ENCODE measurements at regions not wholly inside any gene's neighbourhood (a gene's known extent, or its start where the extent isn't known, plus 50 kb on each side); places are given as distances from the start of the nearest gene placed in this dataset.

DNA sequence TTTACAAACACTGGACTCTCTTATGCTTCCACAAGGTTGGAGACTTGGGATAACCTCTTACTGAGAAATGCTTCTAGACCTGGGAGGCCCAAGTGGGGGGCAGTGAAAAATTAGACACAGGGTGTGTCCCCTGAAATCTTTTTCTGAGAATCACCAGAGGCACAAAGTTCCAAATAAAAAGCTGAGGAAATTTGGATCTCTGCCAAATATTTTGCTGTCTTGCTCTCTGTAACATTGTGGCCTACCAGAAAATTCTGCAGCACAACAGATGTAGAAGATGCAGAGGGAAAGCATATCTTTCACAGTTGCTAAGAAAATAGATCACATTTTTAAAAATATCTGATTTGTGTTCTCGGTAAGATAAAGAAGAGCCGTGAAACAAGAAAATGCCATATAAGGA is 849.4 kb downstream of the CCSER2 start:
- H3K27ac ChIP-seq (ENCODE audit: extremely low read depth, low read depth, low read length): no peak overlapping the region
- ATAC-seq (no peak), FAIRE-seq (no peak), DNase-seq (ENCODE audit: extremely low read depth in 1 of 4, low spot score in 3 of 4) (no peak)
- no peaks in the 10 kb centered on the region for H3K36me3 ChIP-seq (ENCODE audit: control insufficient read depth, insufficient read depth, low read length)
- no peaks in the 10 kb centered on the region for H3K79me2 ChIP-seq (ENCODE audit: control insufficient read depth, insufficient read depth, low read length)
- no peak overlapping the region for H3K4me3 ChIP-seq
- H3K9me1 ChIP-seq (ENCODE audit: control insufficient read depth, insufficient read depth, low read length): no peaks in the 10 kb centered on the region
- in situ Hi-C loops (cut with MboI): no loop called here
- CTCF ChIA-PET (ENCODE audit: low intra/inter-chr PET ratio): no interaction called here
- 0% methylated on average over 2 of the region's 2 CpGs for WGBS (ENCODE audit: insufficient coverage, low coverage, missing lambda C conversion rate)
- H3K4me1 ChIP-seq (replicated peaks in 1 of 2; ENCODE audit: control insufficient read depth in 2 of 2, insufficient read depth in 2 of 2, low read length in 2 of 2): no peaks in the 10 kb centered on the region
- H3K9ac ChIP-seq (ENCODE audit: insufficient read depth in 1 of 2, low read depth in 2 of 2, low read length in 2 of 2): no peak overlapping the region
- intact Hi-C loops (cut with micrococcal nuclease): no loop called here
- no peak overlapping the region for H2AFZ ChIP-seq (ENCODE audit: low read depth, low read length)
- no peak overlapping the region for H3K4me2 ChIP-seq (ENCODE audit: insufficient read depth, low read length)
- H4K20me1 ChIP-seq (replicated peaks; ENCODE audit: control insufficient read depth, insufficient read depth, low read length): no peaks in the 10 kb centered on the region
- H3K27me3 ChIP-seq (ENCODE audit: control insufficient read depth in 2 of 2, insufficient read depth in 2 of 2, low read length in 2 of 2): no peaks in the 10 kb centered on the region
- POLR2A ChIA-PET: no interaction called here
- no TSS peak for BruUV-seq (replicated peaks)
- H3K9me3 ChIP-seq (replicated peaks; ENCODE audit: control insufficient read depth, insufficient read depth, low read depth, low read length): no peaks in the 10 kb centered on the region
- TF ChIP-seq, protein P1, sequence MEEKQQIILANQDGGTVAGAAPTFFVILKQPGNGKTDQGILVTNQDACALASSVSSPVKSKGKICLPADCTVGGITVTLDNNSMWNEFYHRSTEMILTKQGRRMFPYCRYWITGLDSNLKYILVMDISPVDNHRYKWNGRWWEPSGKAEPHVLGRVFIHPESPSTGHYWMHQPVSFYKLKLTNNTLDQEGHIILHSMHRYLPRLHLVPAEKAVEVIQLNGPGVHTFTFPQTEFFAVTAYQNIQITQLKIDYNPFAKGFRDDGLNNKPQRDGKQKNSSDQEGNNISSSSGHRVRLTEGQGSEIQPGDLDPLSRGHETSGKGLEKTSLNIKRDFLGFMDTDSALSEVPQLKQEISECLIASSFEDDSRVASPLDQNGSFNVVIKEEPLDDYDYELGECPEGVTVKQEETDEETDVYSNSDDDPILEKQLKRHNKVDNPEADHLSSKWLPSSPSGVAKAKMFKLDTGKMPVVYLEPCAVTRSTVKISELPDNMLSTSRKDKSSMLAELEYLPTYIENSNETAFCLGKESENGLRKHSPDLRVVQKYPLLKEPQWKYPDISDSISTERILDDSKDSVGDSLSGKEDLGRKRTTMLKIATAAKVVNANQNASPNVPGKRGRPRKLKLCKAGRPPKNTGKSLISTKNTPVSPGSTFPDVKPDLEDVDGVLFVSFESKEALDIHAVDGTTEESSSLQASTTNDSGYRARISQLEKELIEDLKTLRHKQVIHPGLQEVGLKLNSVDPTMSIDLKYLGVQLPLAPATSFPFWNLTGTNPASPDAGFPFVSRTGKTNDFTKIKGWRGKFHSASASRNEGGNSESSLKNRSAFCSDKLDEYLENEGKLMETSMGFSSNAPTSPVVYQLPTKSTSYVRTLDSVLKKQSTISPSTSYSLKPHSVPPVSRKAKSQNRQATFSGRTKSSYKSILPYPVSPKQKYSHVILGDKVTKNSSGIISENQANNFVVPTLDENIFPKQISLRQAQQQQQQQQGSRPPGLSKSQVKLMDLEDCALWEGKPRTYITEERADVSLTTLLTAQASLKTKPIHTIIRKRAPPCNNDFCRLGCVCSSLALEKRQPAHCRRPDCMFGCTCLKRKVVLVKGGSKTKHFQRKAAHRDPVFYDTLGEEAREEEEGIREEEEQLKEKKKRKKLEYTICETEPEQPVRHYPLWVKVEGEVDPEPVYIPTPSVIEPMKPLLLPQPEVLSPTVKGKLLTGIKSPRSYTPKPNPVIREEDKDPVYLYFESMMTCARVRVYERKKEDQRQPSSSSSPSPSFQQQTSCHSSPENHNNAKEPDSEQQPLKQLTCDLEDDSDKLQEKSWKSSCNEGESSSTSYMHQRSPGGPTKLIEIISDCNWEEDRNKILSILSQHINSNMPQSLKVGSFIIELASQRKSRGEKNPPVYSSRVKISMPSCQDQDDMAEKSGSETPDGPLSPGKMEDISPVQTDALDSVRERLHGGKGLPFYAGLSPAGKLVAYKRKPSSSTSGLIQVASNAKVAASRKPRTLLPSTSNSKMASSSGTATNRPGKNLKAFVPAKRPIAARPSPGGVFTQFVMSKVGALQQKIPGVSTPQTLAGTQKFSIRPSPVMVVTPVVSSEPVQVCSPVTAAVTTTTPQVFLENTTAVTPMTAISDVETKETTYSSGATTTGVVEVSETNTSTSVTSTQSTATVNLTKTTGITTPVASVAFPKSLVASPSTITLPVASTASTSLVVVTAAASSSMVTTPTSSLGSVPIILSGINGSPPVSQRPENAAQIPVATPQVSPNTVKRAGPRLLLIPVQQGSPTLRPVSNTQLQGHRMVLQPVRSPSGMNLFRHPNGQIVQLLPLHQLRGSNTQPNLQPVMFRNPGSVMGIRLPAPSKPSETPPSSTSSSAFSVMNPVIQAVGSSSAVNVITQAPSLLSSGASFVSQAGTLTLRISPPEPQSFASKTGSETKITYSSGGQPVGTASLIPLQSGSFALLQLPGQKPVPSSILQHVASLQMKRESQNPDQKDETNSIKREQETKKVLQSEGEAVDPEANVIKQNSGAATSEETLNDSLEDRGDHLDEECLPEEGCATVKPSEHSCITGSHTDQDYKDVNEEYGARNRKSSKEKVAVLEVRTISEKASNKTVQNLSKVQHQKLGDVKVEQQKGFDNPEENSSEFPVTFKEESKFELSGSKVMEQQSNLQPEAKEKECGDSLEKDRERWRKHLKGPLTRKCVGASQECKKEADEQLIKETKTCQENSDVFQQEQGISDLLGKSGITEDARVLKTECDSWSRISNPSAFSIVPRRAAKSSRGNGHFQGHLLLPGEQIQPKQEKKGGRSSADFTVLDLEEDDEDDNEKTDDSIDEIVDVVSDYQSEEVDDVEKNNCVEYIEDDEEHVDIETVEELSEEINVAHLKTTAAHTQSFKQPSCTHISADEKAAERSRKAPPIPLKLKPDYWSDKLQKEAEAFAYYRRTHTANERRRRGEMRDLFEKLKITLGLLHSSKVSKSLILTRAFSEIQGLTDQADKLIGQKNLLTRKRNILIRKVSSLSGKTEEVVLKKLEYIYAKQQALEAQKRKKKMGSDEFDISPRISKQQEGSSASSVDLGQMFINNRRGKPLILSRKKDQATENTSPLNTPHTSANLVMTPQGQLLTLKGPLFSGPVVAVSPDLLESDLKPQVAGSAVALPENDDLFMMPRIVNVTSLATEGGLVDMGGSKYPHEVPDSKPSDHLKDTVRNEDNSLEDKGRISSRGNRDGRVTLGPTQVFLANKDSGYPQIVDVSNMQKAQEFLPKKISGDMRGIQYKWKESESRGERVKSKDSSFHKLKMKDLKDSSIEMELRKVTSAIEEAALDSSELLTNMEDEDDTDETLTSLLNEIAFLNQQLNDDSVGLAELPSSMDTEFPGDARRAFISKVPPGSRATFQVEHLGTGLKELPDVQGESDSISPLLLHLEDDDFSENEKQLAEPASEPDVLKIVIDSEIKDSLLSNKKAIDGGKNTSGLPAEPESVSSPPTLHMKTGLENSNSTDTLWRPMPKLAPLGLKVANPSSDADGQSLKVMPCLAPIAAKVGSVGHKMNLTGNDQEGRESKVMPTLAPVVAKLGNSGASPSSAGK (IDR thresholded peaks at IDR 0.05): no peak
- TF ChIP-seq PHTF2 (CRISPR knock-in tag; IDR thresholded peaks at IDR 0.05) (no peak), NFIC (IDR thresholded peaks at IDR 0.05) (peak; percentile 58), TGIF2 (CRISPR knock-in tag; IDR thresholded peaks at IDR 0.05) (no peak)
- TF ChIP-seq, protein P2, sequence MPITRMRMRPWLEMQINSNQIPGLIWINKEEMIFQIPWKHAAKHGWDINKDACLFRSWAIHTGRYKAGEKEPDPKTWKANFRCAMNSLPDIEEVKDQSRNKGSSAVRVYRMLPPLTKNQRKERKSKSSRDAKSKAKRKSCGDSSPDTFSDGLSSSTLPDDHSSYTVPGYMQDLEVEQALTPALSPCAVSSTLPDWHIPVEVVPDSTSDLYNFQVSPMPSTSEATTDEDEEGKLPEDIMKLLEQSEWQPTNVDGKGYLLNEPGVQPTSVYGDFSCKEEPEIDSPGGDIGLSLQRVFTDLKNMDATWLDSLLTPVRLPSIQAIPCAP (CRISPR knock-in tag; IDR thresholded peaks at IDR 0.05; ENCODE audit: borderline replicate concordance): no peak
- TF ChIP-seq, protein P3, sequence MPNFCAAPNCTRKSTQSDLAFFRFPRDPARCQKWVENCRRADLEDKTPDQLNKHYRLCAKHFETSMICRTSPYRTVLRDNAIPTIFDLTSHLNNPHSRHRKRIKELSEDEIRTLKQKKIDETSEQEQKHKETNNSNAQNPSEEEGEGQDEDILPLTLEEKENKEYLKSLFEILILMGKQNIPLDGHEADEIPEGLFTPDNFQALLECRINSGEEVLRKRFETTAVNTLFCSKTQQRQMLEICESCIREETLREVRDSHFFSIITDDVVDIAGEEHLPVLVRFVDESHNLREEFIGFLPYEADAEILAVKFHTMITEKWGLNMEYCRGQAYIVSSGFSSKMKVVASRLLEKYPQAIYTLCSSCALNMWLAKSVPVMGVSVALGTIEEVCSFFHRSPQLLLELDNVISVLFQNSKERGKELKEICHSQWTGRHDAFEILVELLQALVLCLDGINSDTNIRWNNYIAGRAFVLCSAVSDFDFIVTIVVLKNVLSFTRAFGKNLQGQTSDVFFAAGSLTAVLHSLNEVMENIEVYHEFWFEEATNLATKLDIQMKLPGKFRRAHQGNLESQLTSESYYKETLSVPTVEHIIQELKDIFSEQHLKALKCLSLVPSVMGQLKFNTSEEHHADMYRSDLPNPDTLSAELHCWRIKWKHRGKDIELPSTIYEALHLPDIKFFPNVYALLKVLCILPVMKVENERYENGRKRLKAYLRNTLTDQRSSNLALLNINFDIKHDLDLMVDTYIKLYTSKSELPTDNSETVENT (CRISPR knock-in tag; IDR thresholded peaks at IDR 0.05): no peak

Measured in K562 (cell line).